Muscle layer of colon (tissue), 2 donors: ENCODE measurements at regions not wholly inside any gene's neighbourhood (a gene's known extent, or its start where the extent isn't known, plus 50 kb on each side); places are given as distances from the start of the nearest gene placed in this dataset.

Experiments used
- H3K27ac ChIP-seq: one replicate; pipeline ENCODE4 v1.7.0; 2013; ENCODE audit warnings: low read depth, mild to moderate bottlenecking, low read length, moderate library complexity
- H3K27me3 ChIP-seq, 2 donors: one replicate each; pipeline ENCODE4 v1.7.0; 2013; ENCODE audit warnings: low read length in 2 of 2, mild to moderate bottlenecking in 2 of 2; ENCODE audit not compliant: insufficient read depth in 2 of 2, control insufficient read depth in 1 of 2
- H3K36me3 ChIP-seq: one replicate; pipeline ENCODE4 v1.7.0; 2013; ENCODE audit warnings: mild to moderate bottlenecking, low read length; ENCODE audit not compliant: insufficient read depth
- H3K4me1 ChIP-seq: one replicate; pipeline ENCODE4 v1.7.0; 2013; ENCODE audit warnings: mild to moderate bottlenecking, low read length; ENCODE audit not compliant: insufficient read depth
- H3K4me3 ChIP-seq, 2 donors: one replicate each; pipeline ENCODE4 v1.7.0; 2013; ENCODE audit warnings: low read length in 2 of 2, low read depth in 1 of 2, mild to moderate bottlenecking in 1 of 2, moderate library complexity in 1 of 2
- H3K9ac ChIP-seq: one replicate; pipeline ENCODE4 v1.7.0; 2013; ENCODE audit warnings: low read length
- H3K9me3 ChIP-seq: one replicate; pipeline ENCODE4 v1.7.0; 2013; ENCODE audit warnings: mild to moderate bottlenecking, low read length
- donor health status: abdominal sarcoma.
- donor health status: Adenocarcinoma of cecum.

- no peak overlapping the region for H3K9ac ChIP-seq
- H3K27ac ChIP-seq, result no peak overlapping the region
- no peak overlapping the region for H3K4me3 ChIP-seq
- no peaks in the 10 kb centered on the region for H3K4me1 ChIP-seq
- no peaks in the 10 kb centered on the region for H3K9me3 ChIP-seq
- H3K36me3 ChIP-seq, result no peaks in the 10 kb centered on the region
- peaks cover 0 to 5% of the 10 kb centered on the region in 2 donors for H3K27me3 ChIP-seq
Observed at GRCh38 chr20:61123751-61124368, 128.2 kb upstream of the CDH4 start.

- H3K4me3 ChIP-seq, result no peak overlapping the region
- no peaks in the 10 kb centered on the region for H3K4me1 ChIP-seq
- no peaks in the 10 kb centered on the region for H3K9me3 ChIP-seq
- H3K27me3 ChIP-seq, result no peaks in the 10 kb centered on the region
- no peak overlapping the region for H3K9ac ChIP-seq
- H3K36me3 ChIP-seq, result no peaks in the 10 kb centered on the region
- no peak overlapping the region for H3K27ac ChIP-seq
Observed at GRCh38 chr20:61125076-61125475, 127.0 kb upstream of the CDH4 start.

- Histone ChIP-seq H3K4me1 (no peaks in the 10 kb centered on the region), H3K9me3 (no peaks in the 10 kb centered on the region), H3K27ac (no peak overlapping the region), H3K27me3 (peaks cover 0 to 2% of the 10 kb centered on the region in 2 donors), H3K36me3 (no peaks in the 10 kb centered on the region), H3K9ac (no peak overlapping the region), H3K4me3 (no peak overlapping the region)
Observed at GRCh38 chr20:61125546-61126180, 126.4 kb upstream of the CDH4 start.

GRCh38 chr20:61126369-61127195 is 125.5 kb upstream of the CDH4 start:
- H3K27me3 ChIP-seq, result peaks cover 0 to 3% of the 10 kb centered on the region in 2 donors
- H3K27ac ChIP-seq, result no peak overlapping the region
- no peak overlapping the region for H3K9ac ChIP-seq
- H3K4me3 ChIP-seq, result no peak overlapping the region
- H3K36me3 ChIP-seq, result no peaks in the 10 kb centered on the region
- no peaks in the 10 kb centered on the region for H3K9me3 ChIP-seq
- no peaks in the 10 kb centered on the region for H3K4me1 ChIP-seq

GRCh38 chr20:61127311-61128039 is 124.6 kb upstream of the CDH4 start:
- Histone ChIP-seq H3K36me3 (no peaks in the 10 kb centered on the region), H3K9ac (no peak overlapping the region)

GRCh38 chr20:61128701-61129269 is 123.3 kb upstream of the CDH4 start:
- Histone ChIP-seq H3K4me1 (no peaks in the 10 kb centered on the region), H3K9ac (no peak overlapping the region), H3K27ac (no peak overlapping the region), H3K4me3 (no peak overlapping the region), H3K36me3 (no peaks in the 10 kb centered on the region), H3K27me3 (peaks cover 0 to 3% of the 10 kb centered on the region in 2 donors), H3K9me3 (no peaks in the 10 kb centered on the region)

More at GRCh38 chr20:61127311-61128039, 124.6 kb upstream of the CDH4 start:
- Histone ChIP-seq H3K27me3 (peaks cover 0 to 3% of the 10 kb centered on the region in 2 donors), H3K27ac (no peak overlapping the region), H3K4me3 (no peak overlapping the region), H3K4me1 (no peaks in the 10 kb centered on the region), H3K9me3 (no peaks in the 10 kb centered on the region)

- H3K36me3 ChIP-seq, result no peaks in the 10 kb centered on the region
- H3K4me1 ChIP-seq, result no peaks in the 10 kb centered on the region
- H3K9me3 ChIP-seq, result no peaks in the 10 kb centered on the region
- no peak overlapping the region for H3K9ac ChIP-seq
- peaks cover 0 to 3% of the 10 kb centered on the region in 2 donors for H3K27me3 ChIP-seq
- no peak overlapping the region for H3K4me3 ChIP-seq
- H3K27ac ChIP-seq, result no peak overlapping the region
Observed at GRCh38 chr20:61129311-61129710, 122.8 kb upstream of the CDH4 start.

GRCh38 chr20:61130156-61130555 is 121.9 kb upstream of the CDH4 start:
- Histone ChIP-seq H3K36me3 (no peaks in the 10 kb centered on the region), H3K9ac (no peak overlapping the region), H3K9me3 (no peaks in the 10 kb centered on the region), H3K27ac (no peak overlapping the region), H3K4me3 (no peak overlapping the region), H3K4me1 (no peaks in the 10 kb centered on the region), H3K27me3 (peaks cover 0 to 3% of the 10 kb centered on the region in 2 donors)

- no peak overlapping the region for H3K27ac ChIP-seq
- no peaks in the 10 kb centered on the region for H3K4me1 ChIP-seq
- H3K9ac ChIP-seq, result no peak overlapping the region
- no peak overlapping the region for H3K4me3 ChIP-seq
- no peaks in the 10 kb centered on the region for H3K36me3 ChIP-seq
- H3K9me3 ChIP-seq, result no peaks in the 10 kb centered on the region
- H3K27me3 ChIP-seq, result peaks cover 0 to 3% of the 10 kb centered on the region in 2 donors
Observed at GRCh38 chr20:61131944-61132343, 120.1 kb upstream of the CDH4 start.

- Histone ChIP-seq H3K4me1 (no peaks in the 10 kb centered on the region), H3K9me3 (no peaks in the 10 kb centered on the region), H3K36me3 (no peaks in the 10 kb centered on the region), H3K27ac (no peak overlapping the region), H3K4me3 (no peak overlapping the region), H3K9ac (no peak overlapping the region), H3K27me3 (peaks cover 0 to 3% of the 10 kb centered on the region in 2 donors)
Observed at GRCh38 chr20:61133611-61134010, 118.5 kb upstream of the CDH4 start.
